Fibroblast of lung (primary cell): ENCODE measurements at regions not wholly inside any gene's neighbourhood (a gene's known extent, or its start where the extent isn't known, plus 50 kb on each side); places are given as distances from the start of the nearest gene placed in this dataset.

Source experiments
- DNase-seq, 2 donors: peaks; one replicate each; pipeline versions ENCODE4 v3.0.0 to v3.0.0-alpha.2; 2010; ENCODE audit warnings: low read depth in 2 of 2
- H2AFZ ChIP-seq: 2 replicates; pipeline ENCODE4 v1.5.1; 2012; ENCODE audit warnings: low read length, control low read depth, inconsistent platforms
- H3K27ac ChIP-seq: 2 replicates; pipeline ENCODE4 v1.5.1; 2011; ENCODE audit warnings: low read length, control low read depth; ENCODE audit not compliant: insufficient read depth
- H3K27me3 ChIP-seq: 2 replicates; pipeline ENCODE4 v1.5.1; 2011; ENCODE audit warnings: mild to moderate bottlenecking, low read length; ENCODE audit not compliant: control insufficient read depth, insufficient read depth
- H3K36me3 ChIP-seq: 2 replicates; pipeline ENCODE4 v1.5.1; 2011; ENCODE audit warnings: low read length; ENCODE audit not compliant: control insufficient read depth, insufficient read depth
- H3K4me1 ChIP-seq: 2 replicates; pipeline ENCODE4 v1.5.1; 2011; ENCODE audit warnings: low read length; ENCODE audit not compliant: control insufficient read depth, insufficient read depth; ENCODE audit errors: extremely low read depth
- H3K4me2 ChIP-seq: 2 replicates; pipeline ENCODE4 v1.5.1; 2011; ENCODE audit warnings: low read length, control low read depth; ENCODE audit not compliant: insufficient read depth; ENCODE audit errors: extremely low read depth
- H3K4me3 ChIP-seq, 4 experiments: fragments of 200-600 bp in 1 of 4; sonication (generic) in 1 of 4; replicated peaks in 1 of 4; 2 replicates each; pipeline ENCODE4 v1.5.1; 2011 to 2016; ENCODE audit warnings: low read length in 4 of 4, low read depth in 3 of 4, mild to moderate bottlenecking in 3 of 4, control low read depth in 2 of 4, inconsistent platforms in 1 of 4, mixed read lengths in 1 of 4; ENCODE audit not compliant: insufficient read depth in 1 of 4; ENCODE audit errors: control extremely low read depth in 1 of 4
- H3K79me2 ChIP-seq: 2 replicates; pipeline ENCODE4 v1.5.1; 2012; ENCODE audit warnings: mild to moderate bottlenecking, low read length, inconsistent platforms; ENCODE audit not compliant: control insufficient read depth, insufficient read depth
- H3K9ac ChIP-seq: 2 replicates; pipeline ENCODE4 v1.5.1; 2011; ENCODE audit warnings: mild to moderate bottlenecking, low read length, control low read depth; ENCODE audit not compliant: insufficient read depth
- H3K9me3 ChIP-seq: 2 replicates; pipeline ENCODE4 v1.5.1; 2012; ENCODE audit warnings: low read depth, low read length; ENCODE audit not compliant: control insufficient read depth, insufficient read depth
- H4K20me1 ChIP-seq: 2 replicates; pipeline ENCODE4 v1.5.1; 2011; ENCODE audit warnings: low read length; ENCODE audit not compliant: control insufficient read depth, insufficient read depth; ENCODE audit errors: extremely low read depth
- EZH2 ChIP-seq: IDR thresholded peaks from 2 replicates; pipeline ENCODE4 v1.5.1; 2012; ENCODE audit warnings: low read length, control low read depth, mild to moderate bottlenecking; ENCODE audit errors: missing control alignments
- TF ChIP-seq, protein P1 (sequence below), 2 donors: IDR thresholded peaks in 1 of 2; conservative IDR thresholded peaks in 1 of 2; 1 replicate in 1 of 2; 2 replicates in 1 of 2; pipeline ENCODE4 v1.5.1; 2011 to 2012; ENCODE audit warnings: low read length in 2 of 2, control low read depth in 1 of 2, inconsistent platforms in 1 of 2, low read depth in 1 of 2, mild to moderate bottlenecking in 1 of 2

DNA sequence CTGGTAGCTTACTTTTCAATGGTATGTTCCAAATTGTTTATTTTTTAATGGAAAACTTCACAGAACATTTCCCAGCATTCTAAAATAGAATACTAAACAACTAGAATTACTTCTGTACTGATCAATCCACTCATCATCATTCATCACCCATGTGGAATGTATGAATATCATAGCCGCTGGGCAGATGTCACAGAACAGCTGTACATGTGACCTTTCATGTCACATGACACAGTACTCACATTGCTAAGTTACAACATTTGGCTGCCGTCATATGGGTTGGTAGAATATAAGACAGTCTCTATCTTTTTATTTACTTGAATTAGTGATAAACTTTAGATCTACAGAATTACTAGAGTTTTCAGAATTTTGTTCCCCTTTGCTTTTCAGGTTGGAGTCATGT lies 387.6 kb downstream of the ZEB2 start:
- peak; percentile 60 to 92 for DNase-seq
- Histone ChIP-seq H3K36me3 (no peaks in the 10 kb centered on the region), H2AFZ (no peak overlapping the region), H3K4me2 (no peak overlapping the region), H3K27me3 (no peaks in the 10 kb centered on the region), H3K9ac (no peak overlapping the region), H3K79me2 (no peaks in the 10 kb centered on the region), H3K4me3 (no peak overlapping the region), H3K9me3 (no peaks in the 10 kb centered on the region), H4K20me1 (no peaks in the 10 kb centered on the region), H3K27ac (peak overlapping the region; percentile 49), H3K4me1 (peaks cover 10% of the 10 kb centered on the region)
- no peak for TF ChIP-seq EZH2
- TF ChIP-seq, protein P1, sequence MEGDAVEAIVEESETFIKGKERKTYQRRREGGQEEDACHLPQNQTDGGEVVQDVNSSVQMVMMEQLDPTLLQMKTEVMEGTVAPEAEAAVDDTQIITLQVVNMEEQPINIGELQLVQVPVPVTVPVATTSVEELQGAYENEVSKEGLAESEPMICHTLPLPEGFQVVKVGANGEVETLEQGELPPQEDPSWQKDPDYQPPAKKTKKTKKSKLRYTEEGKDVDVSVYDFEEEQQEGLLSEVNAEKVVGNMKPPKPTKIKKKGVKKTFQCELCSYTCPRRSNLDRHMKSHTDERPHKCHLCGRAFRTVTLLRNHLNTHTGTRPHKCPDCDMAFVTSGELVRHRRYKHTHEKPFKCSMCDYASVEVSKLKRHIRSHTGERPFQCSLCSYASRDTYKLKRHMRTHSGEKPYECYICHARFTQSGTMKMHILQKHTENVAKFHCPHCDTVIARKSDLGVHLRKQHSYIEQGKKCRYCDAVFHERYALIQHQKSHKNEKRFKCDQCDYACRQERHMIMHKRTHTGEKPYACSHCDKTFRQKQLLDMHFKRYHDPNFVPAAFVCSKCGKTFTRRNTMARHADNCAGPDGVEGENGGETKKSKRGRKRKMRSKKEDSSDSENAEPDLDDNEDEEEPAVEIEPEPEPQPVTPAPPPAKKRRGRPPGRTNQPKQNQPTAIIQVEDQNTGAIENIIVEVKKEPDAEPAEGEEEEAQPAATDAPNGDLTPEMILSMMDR (conservative IDR thresholded peaks at IDR 0.05 in 1 of 2, IDR thresholded peaks at IDR 0.05 in 1 of 2; ENCODE audit: low read depth in 1 of 2, low read length in 2 of 2): no peak

GRCh38 chr2:144131042-144131441 lies 388.9 kb downstream of the ZEB2 start:
- H3K36me3 ChIP-seq: no peaks in the 10 kb centered on the region
- TF ChIP-seq, protein P1 (conservative IDR thresholded peaks at IDR 0.05 in 1 of 2, IDR thresholded peaks at IDR 0.05 in 1 of 2; ENCODE audit: low read depth in 1 of 2, low read length in 2 of 2): no peak
- TF ChIP-seq EZH2: no peak
- peaks cover 8% of the 10 kb centered on the region for H3K4me1 ChIP-seq
- no peaks in the 10 kb centered on the region for H3K27me3 ChIP-seq
- no peak overlapping the region for H3K4me3 ChIP-seq
- no peak overlapping the region for H3K9ac ChIP-seq
- no peak overlapping the region for H3K4me2 ChIP-seq
- H3K27ac ChIP-seq: no peak overlapping the region
- H3K9me3 ChIP-seq: no peaks in the 10 kb centered on the region
- H3K79me2 ChIP-seq: no peaks in the 10 kb centered on the region
- no peaks in the 10 kb centered on the region for H4K20me1 ChIP-seq
- peak; percentile 55 to 72 for DNase-seq
- H2AFZ ChIP-seq: no peak overlapping the region

- TF ChIP-seq, protein P1 (conservative IDR thresholded peaks at IDR 0.05 in 1 of 2, IDR thresholded peaks at IDR 0.05 in 1 of 2; ENCODE audit: low read depth in 1 of 2, low read length in 2 of 2): no peak
- TF ChIP-seq EZH2: no peak
- Histone ChIP-seq H4K20me1 (no peaks in the 10 kb centered on the region), H3K36me3 (no peaks in the 10 kb centered on the region), H3K4me3 (no peak overlapping the region), H2AFZ (no peak overlapping the region), H3K4me1 (peaks cover 8% of the 10 kb centered on the region), H3K9ac (no peak overlapping the region), H3K79me2 (no peaks in the 10 kb centered on the region), H3K27me3 (no peaks in the 10 kb centered on the region), H3K4me2 (peak overlapping the region; percentile 29), H3K27ac (no peak overlapping the region), H3K9me3 (no peaks in the 10 kb centered on the region)
- DNase-seq: no peak
Observed at GRCh38 chr2:144130551-144130950, 389.4 kb downstream of the ZEB2 start.
